ENCODE measurements at regions not wholly inside any gene's neighbourhood (a gene's known extent, or its start where the extent isn't known, plus 50 kb on each side); places are given as distances from the start of the nearest gene placed in this dataset.

DNA sequence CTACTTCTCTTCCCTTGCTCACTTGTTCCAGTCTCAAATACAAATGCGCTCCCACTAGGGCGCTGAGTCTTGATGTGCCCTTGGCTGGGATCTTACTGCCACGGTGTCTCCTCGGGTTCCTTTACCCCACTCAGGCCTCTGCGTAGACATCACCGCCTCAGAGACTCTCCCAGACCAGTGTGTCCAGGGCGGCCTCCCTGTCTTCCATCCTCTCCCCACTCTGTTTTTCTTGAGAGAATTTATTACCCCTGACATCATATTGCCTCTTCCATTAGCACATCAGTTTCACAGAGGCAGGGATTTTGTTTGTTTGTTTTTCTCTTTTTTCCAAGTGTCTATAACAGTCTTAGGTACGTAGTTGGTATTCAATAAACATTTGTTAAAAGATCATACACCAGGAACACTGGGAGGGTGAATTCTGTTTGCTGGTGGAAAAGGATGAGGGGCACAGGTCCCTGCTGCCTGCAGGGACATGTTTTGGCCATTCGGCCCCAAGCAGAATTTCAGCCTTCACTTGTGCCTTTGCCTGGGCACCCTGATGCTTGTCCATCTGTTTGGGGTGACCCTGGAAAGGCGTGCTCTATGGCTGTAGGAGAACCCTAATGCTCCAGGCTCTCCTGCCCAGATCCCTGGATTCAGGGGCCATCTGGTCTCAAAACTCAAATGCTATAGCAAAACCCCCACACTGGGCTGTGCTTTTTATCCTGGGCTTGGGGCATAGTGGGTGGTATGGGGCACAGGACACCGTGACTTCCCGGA is 55.0 kb downstream of the RPL37A start:
- intact Hi-C loops (cut with DNase I; ENCODE audit: low total_unique reads), result no loop called here

DNA sequence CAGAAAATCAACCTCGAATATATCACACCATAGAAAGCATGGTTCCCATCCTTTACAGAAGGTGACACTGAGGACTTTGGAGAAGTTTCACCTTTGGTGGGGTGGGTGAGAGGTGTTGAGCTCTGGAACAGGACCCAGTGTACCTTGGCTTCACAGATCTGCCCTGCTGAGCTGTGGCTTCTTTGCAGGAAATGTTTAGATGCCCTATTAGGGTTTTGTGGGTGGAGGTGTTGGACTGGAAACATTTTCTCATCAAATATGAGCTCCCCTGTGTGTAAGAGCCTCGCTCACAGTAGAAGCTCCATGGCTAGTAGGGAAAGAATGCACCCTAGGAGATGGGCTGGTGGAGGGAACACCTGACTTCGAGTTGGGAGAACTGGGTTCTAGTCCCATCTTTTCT is 55.6 kb downstream of the RPL37A start:
- Histone ChIP-seq H3K9me3 (no peaks in the 10 kb centered on the region), H3K27ac (no peak overlapping the region), H3K4me3 (no peak overlapping the region), H3K4me1 (no peaks in the 10 kb centered on the region), H3K27me3 (no peaks in the 10 kb centered on the region), H3K36me3 (no peaks in the 10 kb centered on the region)
- intact Hi-C loops (cut with DNase I; ENCODE audit: low total_unique reads), result no loop called here
- TF ChIP-seq, protein P1, sequence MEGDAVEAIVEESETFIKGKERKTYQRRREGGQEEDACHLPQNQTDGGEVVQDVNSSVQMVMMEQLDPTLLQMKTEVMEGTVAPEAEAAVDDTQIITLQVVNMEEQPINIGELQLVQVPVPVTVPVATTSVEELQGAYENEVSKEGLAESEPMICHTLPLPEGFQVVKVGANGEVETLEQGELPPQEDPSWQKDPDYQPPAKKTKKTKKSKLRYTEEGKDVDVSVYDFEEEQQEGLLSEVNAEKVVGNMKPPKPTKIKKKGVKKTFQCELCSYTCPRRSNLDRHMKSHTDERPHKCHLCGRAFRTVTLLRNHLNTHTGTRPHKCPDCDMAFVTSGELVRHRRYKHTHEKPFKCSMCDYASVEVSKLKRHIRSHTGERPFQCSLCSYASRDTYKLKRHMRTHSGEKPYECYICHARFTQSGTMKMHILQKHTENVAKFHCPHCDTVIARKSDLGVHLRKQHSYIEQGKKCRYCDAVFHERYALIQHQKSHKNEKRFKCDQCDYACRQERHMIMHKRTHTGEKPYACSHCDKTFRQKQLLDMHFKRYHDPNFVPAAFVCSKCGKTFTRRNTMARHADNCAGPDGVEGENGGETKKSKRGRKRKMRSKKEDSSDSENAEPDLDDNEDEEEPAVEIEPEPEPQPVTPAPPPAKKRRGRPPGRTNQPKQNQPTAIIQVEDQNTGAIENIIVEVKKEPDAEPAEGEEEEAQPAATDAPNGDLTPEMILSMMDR (IDR thresholded peaks at IDR 0.05), result no peak
- no peak for DNase-seq

More for the DNA sequence above, 55.0 kb downstream of the RPL37A start:
- Histone ChIP-seq H3K36me3 (no peaks in the 10 kb centered on the region), H3K9me3 (no peaks in the 10 kb centered on the region), H3K4me1 (no peaks in the 10 kb centered on the region), H3K4me3 (no peak overlapping the region), H3K27ac (no peak overlapping the region), H3K27me3 (no peaks in the 10 kb centered on the region)
- TF ChIP-seq, protein P1 (IDR thresholded peaks at IDR 0.05), result no peak
- TF ChIP-seq POLR2A (IDR thresholded peaks at IDR 0.05), result no peak
- DNase-seq, result no peak

DNA sequence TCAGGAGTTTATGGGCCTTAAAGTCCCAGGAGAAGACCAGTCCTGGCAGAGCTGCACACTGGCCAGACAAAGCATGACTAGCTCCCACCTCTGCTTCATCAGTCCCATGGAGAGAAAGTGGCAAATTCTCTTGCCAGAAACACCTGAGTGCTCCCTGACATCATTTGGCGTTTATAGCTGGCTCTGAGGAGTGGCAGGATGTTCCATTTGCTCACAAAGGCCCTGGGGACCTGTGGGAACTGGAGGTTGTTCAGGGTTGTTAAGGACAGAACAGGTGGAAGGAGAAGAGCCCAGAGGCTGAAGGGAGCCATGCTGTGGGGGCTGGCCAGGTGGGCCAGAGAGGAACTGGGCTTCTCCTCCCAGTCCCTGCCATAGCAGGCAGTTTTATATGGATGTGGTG is 56.1 kb downstream of the RPL37A start:
- H3K36me3 ChIP-seq, result no peaks in the 10 kb centered on the region
- no peak overlapping the region for H3K4me3 ChIP-seq
- no peaks in the 10 kb centered on the region for H3K9me3 ChIP-seq
- no peak overlapping the region for H3K27ac ChIP-seq
- no peaks in the 10 kb centered on the region for H3K4me1 ChIP-seq
- TF ChIP-seq, protein P1 (IDR thresholded peaks at IDR 0.05), result no peak
- no peak for TF ChIP-seq POLR2A (IDR thresholded peaks at IDR 0.05)
- no peak for DNase-seq
- intact Hi-C loops (cut with DNase I; ENCODE audit: low total_unique reads), result no loop called here
- H3K27me3 ChIP-seq, result no peaks in the 10 kb centered on the region

DNA sequence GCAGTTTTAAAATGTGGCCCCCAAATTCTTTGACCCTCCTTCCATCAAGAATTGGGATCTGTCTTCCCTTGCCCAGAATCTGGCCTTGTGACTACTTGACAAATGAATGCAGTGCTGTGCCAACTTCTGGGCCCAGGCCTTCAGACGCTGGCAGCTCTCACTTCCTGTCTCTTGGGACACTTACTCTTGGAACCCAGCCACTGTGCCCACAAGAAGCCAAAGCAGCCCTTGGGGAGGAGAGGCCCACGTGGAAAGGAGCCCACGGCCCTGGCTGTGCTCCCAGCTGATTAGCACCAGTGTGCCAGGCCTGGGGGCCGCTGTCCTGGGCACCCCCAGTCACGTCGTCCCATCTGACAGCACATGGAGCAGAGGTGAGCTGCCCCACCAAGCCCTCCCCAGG is 56.6 kb downstream of the RPL37A start:
- Histone ChIP-seq H3K36me3 (no peaks in the 10 kb centered on the region), H3K27me3 (no peaks in the 10 kb centered on the region), H3K4me1 (peaks cover 0 to under 1% of the 10 kb centered on the region in 2 donors), H3K4me3 (no peak overlapping the region), H3K27ac (no peak overlapping the region), H3K9me3 (no peaks in the 10 kb centered on the region)
- intact Hi-C loops (cut with DNase I; ENCODE audit: low total_unique reads), result no loop called here
- no peak for DNase-seq
- TF ChIP-seq, protein P1 (IDR thresholded peaks at IDR 0.05), result no peak
- no peak for TF ChIP-seq POLR2A (IDR thresholded peaks at IDR 0.05)

DNA sequence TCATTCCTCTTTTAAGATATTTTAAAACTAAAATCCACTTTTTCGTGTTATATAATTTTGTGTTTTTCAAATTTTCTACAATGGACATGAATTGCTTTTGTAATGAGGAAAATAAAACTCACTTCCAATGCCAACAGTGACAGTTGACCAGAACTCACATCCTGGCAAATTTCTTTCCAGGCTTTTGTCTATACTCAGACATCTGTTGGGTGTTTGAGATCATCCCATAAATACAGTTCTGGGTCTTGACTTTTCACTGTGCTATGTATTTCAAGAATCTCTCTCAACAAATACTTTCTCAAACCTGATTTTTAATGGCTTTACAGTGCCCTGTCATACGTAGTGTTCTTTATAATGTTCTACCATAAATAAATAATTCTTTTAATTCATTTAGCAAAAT is 57.6 kb downstream of the RPL37A start:
- Histone ChIP-seq H3K27ac (no peak overlapping the region), H3K4me1 (peaks cover 1 to 6% of the 10 kb centered on the region in 2 donors), H3K36me3 (no peaks in the 10 kb centered on the region)

More for the DNA sequence above, 57.6 kb downstream of the RPL37A start:
- no peak for DNase-seq
- intact Hi-C loops (cut with DNase I; ENCODE audit: low total_unique reads), result no loop called here
- Histone ChIP-seq H3K9me3 (no peaks in the 10 kb centered on the region), H3K4me3 (no peak overlapping the region), H3K27me3 (no peaks in the 10 kb centered on the region)
- no peak for TF ChIP-seq POLR2A (IDR thresholded peaks at IDR 0.05)
- TF ChIP-seq, protein P1 (IDR thresholded peaks at IDR 0.05), result no peak

Data from uterus (tissue), 3 donors.